ENCODE measurements at regions not wholly inside any gene's neighbourhood (a gene's known extent, or its start where the extent isn't known, plus 50 kb on each side); places are given as distances from the start of the nearest gene placed in this dataset.

GRCh38 chr2:144605231-144605840 is 85.4 kb upstream of the ZEB2 start:
- no peaks in the 10 kb centered on the region for H3K4me1 Mint-ChIP-seq
- no peak overlapping the region for H4K5ac ChIP-seq (ENCODE audit: insufficient read length, low read depth, low read length)
- H3K9me3 ChIP-seq (ENCODE audit: control insufficient read depth, low read depth, low read length) = no peaks in the 10 kb centered on the region
- no peak overlapping the region for H2AFZ ChIP-seq (ENCODE audit: low read length)
- H3K4me1 ChIP-seq (ENCODE audit: insufficient read depth, low read length) = no peaks in the 10 kb centered on the region
- no peak overlapping the region for H4K8ac ChIP-seq (replicated peaks; ENCODE audit: insufficient read length, low read depth, low read length)
- TF ChIP-seq CTCF (conservative IDR thresholded peaks at IDR 0.05) = no peak
- H4K20me1 ChIP-seq (ENCODE audit: control insufficient read depth, insufficient read depth, insufficient read length) = no peaks in the 10 kb centered on the region
- H3K4me3 Mint-ChIP-seq = no peak overlapping the region
- no peak overlapping the region for H3K23ac ChIP-seq (ENCODE audit: insufficient read length, low read depth, low read length)
- no peak overlapping the region for H3K4me2 ChIP-seq (ENCODE audit: insufficient read depth, insufficient read length, low read length)
- no peak overlapping the region for H3K18ac ChIP-seq (ENCODE audit: insufficient read length, low read depth, low read length)
- no peak overlapping the region for H3K27ac ChIP-seq (ENCODE audit: insufficient read length, low read depth, low read length)
- no peak overlapping the region for H2AK5ac ChIP-seq (ENCODE audit: insufficient read length, low read length)
- H3K4ac ChIP-seq (ENCODE audit: low read depth, low read length) = no peak overlapping the region
- no peak overlapping the region for H2BK5ac ChIP-seq (ENCODE audit: insufficient read length, low read length)
- H3K23me2 ChIP-seq (ENCODE audit: insufficient read length, low read depth, low read length, poor library complexity, severe bottlenecking) = no peaks in the 10 kb centered on the region
- no peak overlapping the region for H2BK20ac ChIP-seq (ENCODE audit: low read depth, low read length, poor library complexity, severe bottlenecking)
- no peaks in the 10 kb centered on the region for H3K9me3 Mint-ChIP-seq
- H2BK12ac ChIP-seq (ENCODE audit: insufficient read length, low read depth, low read length) = no peak overlapping the region
- no peak overlapping the region for H3T11ph ChIP-seq (ENCODE audit: low read length)
- no peaks in the 10 kb centered on the region for H3K79me1 ChIP-seq (ENCODE audit: insufficient read depth, low read depth, low read length, poor library complexity, severe bottlenecking)
- no peaks in the 10 kb centered on the region for H3K27me3 Mint-ChIP-seq (ENCODE audit: low read depth)
- WGBS (ENCODE audit: extremely low coverage, insufficient read length, low lambda C conversion rate) = no CpG with 5 or more reads among the region's 7 CpGs
- H3K56ac ChIP-seq (ENCODE audit: insufficient read length, low read depth, low read length) = no peak overlapping the region
- no peaks in the 10 kb centered on the region for H3K36me3 Mint-ChIP-seq (ENCODE audit: insufficient read depth in 1 of 3, low read depth in 3 of 3)
- H3K9ac ChIP-seq (ENCODE audit: extremely low read depth, insufficient read length, low read length) = no peak overlapping the region
- H2BK120ac ChIP-seq (ENCODE audit: low read depth, low read length, poor library complexity, severe bottlenecking) = no peak overlapping the region
- H4K91ac ChIP-seq (ENCODE audit: insufficient read length, low read depth, low read length) = no peak overlapping the region
- H3K27ac Mint-ChIP-seq = no peak overlapping the region
- no peak overlapping the region for H3K14ac ChIP-seq (ENCODE audit: insufficient read depth, low read length)
- no peaks in the 10 kb centered on the region for H3K79me2 ChIP-seq (ENCODE audit: insufficient read depth, low read length)
- no peaks in the 10 kb centered on the region for H3K27me3 ChIP-seq (ENCODE audit: insufficient read depth, low read length)
- H2BK15ac ChIP-seq (ENCODE audit: low read depth, low read length) = no peak overlapping the region
- DNase-seq = no peak
